SHP77 (cell line): ENCODE measurements at regions not wholly inside any gene's neighbourhood (a gene's known extent, or its start where the extent isn't known, plus 50 kb on each side); places are given as distances from the start of the nearest gene placed in this dataset.
"Not testable (repeated sequence)": the region's sequence is repeated elsewhere in the genome, so short reads cannot be mapped to it uniquely, and the experiment has no call there.

Experiments
- DNase-seq, 2 experiments: peaks; one replicate each; lab custom pipeline; 2025; lab: John Stamatoyannopoulos, UW

GRCh38 chrX:11836284-11836683 is 78.2 kb downstream of the MSL3 start:
- DNase-seq, result no peak

- no peak for DNase-seq
Measured at GRCh38 chrX:11837437-11837836, 79.4 kb downstream of the MSL3 start.

GRCh38 chrX:11864171-11864570 is 106.1 kb downstream of the MSL3 start:
- no peak for DNase-seq

GRCh38 chrX:11867610-11868345 is 109.7 kb downstream of the MSL3 start:
- no peak for DNase-seq

GRCh38 chrX:11870789-11871188 is 112.8 kb downstream of the MSL3 start:
- DNase-seq, result no peak

GRCh38 chrX:11881485-11882170 is 123.6 kb downstream of the MSL3 start:
- DNase-seq, result no peak

- DNase-seq, result no peak
Measured at GRCh38 chrX:11886745-11887144, 128.7 kb downstream of the MSL3 start.

GRCh38 chrX:11887175-11887574 is 129.1 kb downstream of the MSL3 start:
- no peak for DNase-seq

GRCh38 chrX:11888421-11888820 is 130.4 kb downstream of the MSL3 start:
- no peak for DNase-seq

GRCh38 chrX:11889791-11890190 is 131.8 kb downstream of the MSL3 start:
- no peak for DNase-seq

GRCh38 chrX:11890836-11891514 is 132.9 kb downstream of the MSL3 start:
- no peak for DNase-seq

GRCh38 chrX:11893933-11894710 is 136.1 kb downstream of the MSL3 start:
- DNase-seq, result no peak

GRCh38 chrX:11899091-11899490 is 141.1 kb downstream of the MSL3 start:
- no peak for DNase-seq

- not testable (repeated sequence) for DNase-seq
Measured at GRCh38 chrX:11905933-11906332, 147.9 kb downstream of the MSL3 start.

GRCh38 chrX:11908371-11908770 is 150.3 kb downstream of the MSL3 start:
- DNase-seq, result no peak

- DNase-seq, result no peak
Measured at GRCh38 chrX:11913001-11913400, 155.0 kb downstream of the MSL3 start.

GRCh38 chrX:11929476-11929875 is 171.4 kb downstream of the MSL3 start:
- no peak for DNase-seq

- no peak for DNase-seq
Measured at GRCh38 chrX:11932423-11932822, 174.4 kb downstream of the MSL3 start.

GRCh38 chrX:11934089-11934488 is 176.1 kb downstream of the MSL3 start:
- DNase-seq, result no peak

- DNase-seq, result no peak
Measured at GRCh38 chrX:11941571-11941970, 183.5 kb downstream of the MSL3 start.

GRCh38 chrX:11944501-11944900 is 186.5 kb downstream of the MSL3 start:
- DNase-seq, result no peak

- DNase-seq, result no peak
Measured at GRCh38 chrX:11949291-11949690, 189.0 kb upstream of the FRMPD4 start.
